Astrocyte of the hippocampus (primary cell): ENCODE measurements at regions not wholly inside any gene's neighbourhood (a gene's known extent, or its start where the extent isn't known, plus 50 kb on each side); places are given as distances from the start of the nearest gene placed in this dataset.

ENCODE experiments used
- DNase-seq: peaks from one replicate; pipeline ENCODE4 v3.0.0; 2011; ENCODE audit warnings: low read depth, low spot score

- DNase-seq: peak; percentile 55
These were observed 953.2 kb downstream of the DIAPH3 start for GRCh38 chr13:59210543-59210942.

- no peak for DNase-seq
These were observed 952.1 kb downstream of the DIAPH3 start for GRCh38 chr13:59211606-59212005.

- DNase-seq: no peak
These were observed 934.3 kb downstream of the DIAPH3 start for GRCh38 chr13:59229401-59229800.

DNA sequence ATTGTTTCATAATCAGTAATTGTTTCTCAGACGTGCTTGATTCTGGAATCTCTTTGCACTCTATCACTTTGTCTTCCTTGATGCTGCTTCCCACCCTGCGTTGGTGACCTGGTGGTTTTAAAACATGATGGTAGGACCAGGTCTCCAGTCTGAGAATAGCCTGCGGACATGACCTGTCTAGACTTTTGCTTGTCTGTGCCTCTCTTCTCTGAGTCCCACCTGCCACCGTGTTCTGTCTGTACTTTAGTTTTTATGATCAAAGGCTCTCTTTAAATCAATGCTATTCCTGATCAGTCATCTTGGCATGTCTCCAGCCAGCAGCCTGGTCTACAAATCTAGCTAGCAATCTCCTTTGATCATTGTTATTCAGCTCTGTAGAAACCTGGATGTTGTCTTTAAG is 933.9 kb downstream of the DIAPH3 start:
- DNase-seq: peak; percentile 13

DNA sequence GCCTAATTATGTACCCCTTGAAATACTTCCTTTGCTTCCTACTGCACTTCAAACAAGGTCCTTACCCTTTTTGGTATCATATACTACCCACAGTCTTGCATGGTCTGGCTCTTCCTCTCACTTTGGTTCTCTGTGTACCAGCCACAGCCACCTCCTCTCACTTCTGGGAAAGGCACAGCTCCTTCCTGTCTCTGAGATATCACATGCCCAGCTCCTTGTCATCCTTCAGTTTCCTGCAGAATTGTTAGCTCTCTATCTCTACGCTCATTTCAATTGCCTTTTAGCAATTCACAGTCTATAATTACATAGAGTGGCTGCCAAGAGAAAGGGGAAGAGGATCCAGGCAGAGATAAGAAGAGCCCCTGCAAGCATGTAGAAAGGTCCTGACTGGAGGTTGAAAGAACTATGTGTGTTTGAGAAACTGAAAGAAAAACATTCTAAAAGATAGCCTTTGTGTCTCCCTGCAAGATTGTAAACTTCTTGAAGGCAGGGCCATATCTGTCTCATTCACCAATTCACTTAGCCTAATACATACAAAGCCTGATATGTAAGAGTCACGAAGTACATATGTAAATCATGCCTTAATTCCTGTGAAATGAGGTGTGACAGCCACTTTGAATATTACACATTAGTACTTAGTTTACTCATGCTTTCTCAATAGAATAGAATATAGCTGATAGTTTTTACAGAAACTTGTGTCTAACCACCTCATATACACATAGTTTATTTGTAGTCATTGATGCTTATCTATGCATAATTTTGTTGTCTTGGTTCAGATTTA is 933.1 kb downstream of the DIAPH3 start:
- no peak for DNase-seq

DNA sequence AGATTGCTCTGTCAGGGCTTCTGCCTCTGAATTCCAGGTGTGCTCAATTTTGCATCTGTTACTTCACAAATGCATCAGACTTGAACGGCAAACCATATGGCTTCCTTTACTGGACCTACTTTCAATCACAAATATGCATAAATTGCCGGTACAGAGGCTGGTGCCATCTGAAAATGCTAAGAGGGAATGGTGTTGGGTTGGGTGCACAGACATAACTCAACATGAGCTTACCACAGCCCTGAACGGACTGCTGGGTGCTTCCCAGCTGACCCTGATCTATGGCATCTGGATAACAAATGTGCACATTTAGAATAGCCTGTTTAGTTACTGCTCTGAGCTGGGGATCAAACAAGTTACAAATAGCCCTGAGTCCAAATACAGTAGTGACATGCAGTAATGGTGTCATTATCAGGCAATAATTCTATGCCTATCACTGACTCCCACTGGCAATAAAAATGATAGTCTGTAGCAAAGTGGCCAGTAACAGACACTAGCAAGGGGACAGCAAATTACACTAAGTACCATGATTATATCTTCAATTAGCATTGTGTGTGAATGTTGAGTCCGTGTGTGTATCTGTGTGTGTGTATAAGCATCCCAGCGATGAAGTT is 927.3 kb downstream of the DIAPH3 start:
- DNase-seq: no peak

DNA sequence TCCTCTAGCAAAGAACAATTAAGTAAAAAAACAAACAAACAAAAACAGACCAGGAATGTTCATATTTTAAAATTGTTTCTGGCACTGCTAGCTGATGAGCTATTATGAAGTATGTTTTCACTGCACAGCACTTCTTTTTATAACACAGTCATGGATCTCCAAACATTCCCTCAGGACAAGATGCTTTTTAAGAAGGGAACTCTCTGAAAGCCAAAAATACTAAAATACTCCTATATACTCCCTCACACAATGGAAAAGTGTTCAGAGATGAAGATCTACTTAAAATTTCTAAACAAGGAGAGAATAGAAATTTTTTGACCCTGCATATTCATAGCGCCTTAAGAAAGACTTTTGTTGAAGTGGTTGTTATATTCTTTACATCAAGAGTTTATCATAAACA is 926.8 kb downstream of the DIAPH3 start:
- DNase-seq: no peak

DNA sequence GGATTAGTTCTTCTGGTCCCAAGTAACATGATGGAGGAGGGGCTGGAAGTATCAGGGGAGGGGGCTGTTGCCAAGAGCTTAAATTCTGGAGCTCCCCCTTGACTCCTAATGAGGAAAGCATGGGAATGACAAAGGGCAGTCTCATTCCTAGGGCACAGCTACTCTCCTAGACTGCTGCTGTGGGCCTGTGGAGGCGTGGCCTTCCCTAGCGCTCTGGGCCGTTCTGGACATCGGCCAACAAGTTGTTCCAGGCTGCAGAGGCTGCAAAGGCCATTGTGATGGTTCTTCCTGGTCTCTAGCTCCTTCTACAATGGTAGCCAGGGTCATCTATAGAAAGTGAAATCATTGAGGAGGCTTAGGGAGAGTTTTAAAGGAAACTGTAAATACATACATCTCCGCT is 916.6 kb downstream of the DIAPH3 start:
- DNase-seq: no peak

GRCh38 chr13:59250336-59251189 is 913.2 kb downstream of the DIAPH3 start:
- DNase-seq: no peak

- no peak for DNase-seq
These were observed 904.3 kb downstream of the DIAPH3 start for GRCh38 chr13:59259165-59260000.

DNA sequence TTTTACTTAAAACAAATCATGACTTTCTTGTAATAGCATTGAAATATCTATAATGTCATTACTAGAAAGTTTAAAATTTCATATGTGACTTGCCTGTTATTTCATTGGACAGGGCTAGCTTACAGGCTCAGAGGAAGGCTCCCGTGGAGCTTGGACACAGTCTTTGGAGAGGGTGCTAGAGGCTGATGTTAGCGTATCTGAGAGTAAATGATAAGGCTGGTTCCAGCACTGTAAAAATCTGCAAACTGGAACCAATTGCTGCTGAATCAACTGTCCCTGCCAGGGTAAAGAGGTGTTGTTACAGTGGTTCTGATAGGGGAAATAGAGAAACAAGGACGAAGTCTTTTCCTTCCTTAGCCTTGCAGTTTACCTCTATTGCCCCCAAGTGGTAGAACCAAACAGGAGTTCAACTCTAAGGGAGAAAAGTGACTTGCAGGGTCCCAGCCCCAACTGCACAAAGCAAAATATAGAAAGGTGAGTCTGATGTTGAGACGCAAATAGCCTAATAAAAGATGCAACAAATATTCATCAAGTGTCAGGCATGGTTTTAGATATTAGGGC is 901.7 kb downstream of the DIAPH3 start:
- no peak for DNase-seq

- DNase-seq: no peak
These were observed 900.2 kb downstream of the DIAPH3 start for GRCh38 chr13:59263531-59263930.

DNA sequence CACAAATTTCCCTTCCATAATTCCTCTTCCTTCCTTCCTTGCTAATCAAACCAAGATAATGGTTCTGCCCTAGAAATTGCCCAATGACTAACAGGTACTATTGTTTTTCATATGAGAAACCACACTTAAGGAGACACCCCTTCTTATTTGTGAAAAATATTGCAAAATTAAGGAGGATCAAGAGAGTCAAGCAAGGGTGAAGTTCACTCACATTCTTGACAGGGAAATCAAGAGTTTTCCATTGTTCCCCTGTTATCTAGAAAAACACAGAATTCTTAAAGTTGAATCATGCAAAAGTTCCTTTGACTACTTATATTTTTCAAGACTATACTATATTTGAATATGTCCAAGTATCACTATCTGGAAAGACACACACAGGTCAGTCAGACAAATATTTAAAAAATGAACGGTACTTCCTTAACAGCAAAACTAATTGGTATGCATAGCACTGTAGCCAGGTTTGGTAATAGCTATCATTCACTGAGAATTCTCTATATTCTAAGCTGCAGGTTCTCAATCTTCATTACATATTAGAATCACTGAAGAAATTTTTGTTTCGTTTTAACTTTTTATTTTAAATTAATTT is 897.2 kb downstream of the DIAPH3 start:
- DNase-seq: no peak

GRCh38 chr13:59269476-59269875 is 894.3 kb downstream of the DIAPH3 start:
- DNase-seq: peak; percentile 90

GRCh38 chr13:59270327-59270726 is 893.4 kb downstream of the DIAPH3 start:
- no peak for DNase-seq

DNA sequence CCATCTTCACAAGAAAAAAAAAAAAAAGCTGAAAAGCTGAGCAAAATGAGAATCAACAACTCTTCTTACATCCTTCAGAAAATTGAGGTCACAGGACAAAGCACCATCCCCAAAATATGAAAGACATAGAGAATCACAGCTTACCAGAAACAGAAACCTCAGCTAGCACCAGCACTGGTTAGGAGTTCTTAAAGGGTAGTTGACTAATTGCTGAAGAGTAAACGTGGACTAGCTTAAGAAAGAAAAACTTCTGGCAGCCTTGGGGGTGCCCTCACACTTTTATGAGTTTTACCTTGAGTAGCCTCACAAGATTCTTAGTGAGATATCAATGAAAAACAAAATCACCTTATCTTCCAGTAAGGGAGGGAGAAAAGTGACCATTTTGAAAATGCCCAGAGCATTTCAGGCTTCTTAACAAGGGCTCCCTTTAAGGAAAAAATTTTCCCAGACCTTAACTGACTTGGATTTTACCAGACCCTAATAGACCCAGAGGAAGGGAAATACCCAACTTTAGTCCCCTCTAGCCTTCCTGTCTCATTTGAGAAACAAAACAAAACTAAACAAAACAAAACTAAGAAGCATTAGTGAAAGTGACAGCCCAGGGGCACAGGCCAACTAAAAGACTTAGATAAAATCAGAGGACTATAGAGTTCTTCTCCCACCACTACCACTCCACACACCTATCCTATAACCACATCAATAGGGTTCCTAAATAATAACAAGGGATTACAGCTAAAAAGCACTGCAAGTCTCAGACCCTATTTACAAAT is 888.6 kb downstream of the DIAPH3 start:
- DNase-seq: no peak

DNA sequence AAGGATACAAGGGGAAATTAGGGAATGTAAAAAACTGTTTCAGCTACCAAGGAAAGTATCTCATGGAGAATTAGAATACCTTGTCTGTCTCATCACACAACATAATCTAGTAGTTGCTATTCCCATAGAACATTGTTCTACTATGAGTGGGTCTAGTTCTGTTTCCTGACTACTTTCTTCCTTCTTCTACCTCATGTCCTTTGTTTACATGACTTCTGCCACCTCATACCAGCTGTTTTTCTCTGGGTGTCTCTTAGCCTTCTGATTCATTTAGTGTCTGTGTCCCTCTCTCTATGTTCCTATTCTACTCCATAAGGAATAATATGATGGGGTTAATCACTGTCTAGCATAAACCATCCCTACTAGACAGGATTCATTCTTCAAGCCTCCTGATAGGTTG is 887.3 kb downstream of the DIAPH3 start:
- DNase-seq: no peak

GRCh38 chr13:59277106-59277505 is 886.6 kb downstream of the DIAPH3 start:
- DNase-seq: no peak

GRCh38 chr13:59279028-59279427 is 884.7 kb downstream of the DIAPH3 start:
- DNase-seq: peak; percentile 21

GRCh38 chr13:59279576-59279975 is 884.2 kb downstream of the DIAPH3 start:
- no peak for DNase-seq
